ENCODE measurements at regions not wholly inside any gene's neighbourhood (a gene's known extent, or its start where the extent isn't known, plus 50 kb on each side); places are given as distances from the start of the nearest gene placed in this dataset.
"Not testable (repeated sequence)": the region's sequence is repeated elsewhere in the genome, so short reads cannot be mapped to it uniquely, and the experiment has no call there.

DNA sequence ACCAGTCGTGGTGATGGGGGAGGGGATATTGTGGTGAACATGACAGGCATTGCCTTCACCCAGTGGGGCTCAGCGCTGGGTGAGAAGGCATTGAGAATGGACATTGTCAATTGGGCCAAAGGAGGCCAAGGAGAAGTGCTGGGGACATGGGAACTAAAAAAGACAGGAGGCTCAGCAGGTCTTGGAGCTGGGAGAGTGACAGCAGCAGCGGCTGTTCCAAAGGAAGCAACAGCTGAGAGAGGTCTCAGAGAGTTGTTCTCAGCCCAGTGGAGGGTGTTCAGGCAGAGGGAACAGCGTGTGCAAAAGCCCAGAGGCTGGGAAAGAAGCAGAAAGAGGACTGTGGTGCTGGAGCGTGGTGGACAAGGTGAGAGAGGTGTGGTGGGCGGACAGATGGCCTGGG is 56.6 kb upstream of the ASNS start:
- not testable (repeated sequence) for H3K4me1 ChIP-seq (ENCODE audit: control insufficient read depth, insufficient read depth, low read length); H3K27ac ChIP-seq (ENCODE audit: insufficient read depth, low read depth, low read length, poor library complexity, severe bottlenecking); H3K4me3 ChIP-seq (ENCODE audit: insufficient read depth, low read depth, low read length); H3K36me3 ChIP-seq (ENCODE audit: control insufficient read depth, insufficient read depth, low read length); H3K9me3 ChIP-seq (ENCODE audit: control insufficient read depth, low read length)
- whole genome bisulfite sequencing, 2 experiments = 87 to 92% methylated on average over 6 of the region's 6 CpGs
- peaks cover 10% of the 10 kb centered on the region for H3K27me3 ChIP-seq (ENCODE audit: control insufficient read depth, insufficient read depth, low read length, poor library complexity, severe bottlenecking)

GRCh38 chr7:97927790-97928748 is 55.9 kb upstream of the ASNS start:
- peaks cover 10% of the 10 kb centered on the region for H3K27me3 ChIP-seq (ENCODE audit: control insufficient read depth, insufficient read depth, low read length, poor library complexity, severe bottlenecking)
- H3K27ac ChIP-seq (ENCODE audit: insufficient read depth, low read depth, low read length, poor library complexity, severe bottlenecking); H3K9me3 ChIP-seq (ENCODE audit: control insufficient read depth, low read length); H3K4me1 ChIP-seq (ENCODE audit: control insufficient read depth, insufficient read depth, low read length); H3K36me3 ChIP-seq (ENCODE audit: control insufficient read depth, insufficient read depth, low read length): not testable (repeated sequence)
- H3K4me3 ChIP-seq (ENCODE audit: insufficient read depth, low read depth, low read length) = peak overlapping the region; percentile 46
- WGBS, 2 experiments = 3 to 4% methylated on average over 66 to 76 of the region's 80 CpGs
